ENCODE measurements at regions not wholly inside any gene's neighbourhood (a gene's known extent, or its start where the extent isn't known, plus 50 kb on each side); places are given as distances from the start of the nearest gene placed in this dataset.

- no peak for TF ChIP-seq CTCF (IDR thresholded peaks at IDR 0.05)
- no peak for TF ChIP-seq POLR2AphosphoS5 (IDR thresholded peaks at IDR 0.05)
- TF ChIP-seq POLR2A (IDR thresholded peaks at IDR 0.05): no peak
These were observed 239.5 kb upstream of the MEIS2 start for GRCh38 chr15:37339856-37340255.
